HG03280 (cell line): ENCODE measurements at regions not wholly inside any gene's neighbourhood (a gene's known extent, or its start where the extent isn't known, plus 50 kb on each side); places are given as distances from the start of the nearest gene placed in this dataset.
"Not testable (repeated sequence)": the region's sequence is repeated elsewhere in the genome, so short reads cannot be mapped to it uniquely, and the experiment has no call there.

Source experiments
- ATAC-seq: cut with Tn5 transposase; IDR thresholded peaks from one replicate; pipeline ENCODE4 v1.9.1; 2021; ENCODE audit warnings: mild to moderate bottlenecking, moderate library complexity; ENCODE audit not compliant: unreplicated experiment

- peak; percentile 50 for ATAC-seq
These were observed 598.7 kb upstream of the TECRL start for GRCh38 chr4:65007841-65008439.

- no peak for ATAC-seq
These were observed 565.9 kb upstream of the TECRL start for GRCh38 chr4:64975177-64975576.

GRCh38 chr4:64969081-64969480 lies 559.8 kb upstream of the TECRL start:
- no peak for ATAC-seq

- no peak for ATAC-seq
These were observed 558.0 kb upstream of the TECRL start for GRCh38 chr4:64967286-64967685.

- ATAC-seq: no peak
These were observed 551.3 kb upstream of the TECRL start for GRCh38 chr4:64960516-64960915.

- ATAC-seq: no peak
These were observed 531.4 kb upstream of the TECRL start for GRCh38 chr4:64940698-64941097.

- ATAC-seq: no peak
These were observed 526.3 kb upstream of the TECRL start for GRCh38 chr4:64935469-64936001.

- no peak for ATAC-seq
These were observed 502.6 kb upstream of the TECRL start for GRCh38 chr4:64911846-64912245.

GRCh38 chr4:64903986-64904385 lies 494.7 kb upstream of the TECRL start:
- no peak for ATAC-seq

GRCh38 chr4:64899563-64899962 lies 490.3 kb upstream of the TECRL start:
- ATAC-seq: no peak

GRCh38 chr4:64899030-64899429 lies 489.8 kb upstream of the TECRL start:
- ATAC-seq: not testable (repeated sequence)

- ATAC-seq: no peak
These were observed 488.4 kb upstream of the TECRL start for GRCh38 chr4:64897683-64898082.

- ATAC-seq: no peak
These were observed 485.8 kb upstream of the TECRL start for GRCh38 chr4:64895031-64895430.

- ATAC-seq: no peak
These were observed 484.0 kb upstream of the TECRL start for GRCh38 chr4:64893205-64893604.

- ATAC-seq: no peak
These were observed 480.8 kb upstream of the TECRL start for GRCh38 chr4:64889906-64890610.

GRCh38 chr4:64883087-64883807 lies 474.0 kb upstream of the TECRL start:
- no peak for ATAC-seq

- ATAC-seq: no peak
These were observed 473.2 kb upstream of the TECRL start for GRCh38 chr4:64882311-64883086.

GRCh38 chr4:64880557-64880956 lies 471.3 kb upstream of the TECRL start:
- ATAC-seq: no peak

GRCh38 chr4:64876021-64876420 lies 466.8 kb upstream of the TECRL start:
- ATAC-seq: no peak

GRCh38 chr4:64870558-64870957 lies 461.3 kb upstream of the TECRL start:
- ATAC-seq: no peak

GRCh38 chr4:64857815-64858214 lies 448.6 kb upstream of the TECRL start:
- no peak for ATAC-seq
